OCI-M2 (cell line): ENCODE measurements at regions not wholly inside any gene's neighbourhood (a gene's known extent, or its start where the extent isn't known, plus 50 kb on each side); places are given as distances from the start of the nearest gene placed in this dataset.
"Not testable (repeated sequence)": the region's sequence is repeated elsewhere in the genome, so short reads cannot be mapped to it uniquely, and the experiment has no call there.

Experiments used
- DNase-seq: peaks from one replicate; lab custom pipeline; 2025; ENCODE audit not compliant: unreplicated experiment; lab: John Stamatoyannopoulos, UW

DNA sequence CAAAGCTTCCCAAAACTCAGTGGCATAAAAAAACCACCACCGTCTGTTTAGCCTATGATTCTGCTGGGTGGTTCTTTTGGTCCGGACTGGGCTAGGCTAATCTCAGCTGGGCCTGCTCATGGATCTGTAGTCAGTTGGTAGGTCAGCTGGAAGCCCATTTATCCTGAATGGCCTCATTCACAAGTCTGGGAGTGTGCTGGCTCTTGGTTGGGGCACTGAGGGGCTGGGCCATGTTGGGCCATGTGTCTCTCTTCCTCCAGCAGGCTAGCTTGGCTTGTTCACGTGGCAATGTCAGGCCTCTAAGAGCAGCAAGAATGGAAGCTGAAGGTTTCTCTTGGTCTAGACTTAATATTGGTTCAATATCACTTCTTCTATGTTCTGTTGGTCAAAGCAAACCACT lies 95.7 kb upstream of the HS6ST1 start:
- DNase-seq = no peak

DNA sequence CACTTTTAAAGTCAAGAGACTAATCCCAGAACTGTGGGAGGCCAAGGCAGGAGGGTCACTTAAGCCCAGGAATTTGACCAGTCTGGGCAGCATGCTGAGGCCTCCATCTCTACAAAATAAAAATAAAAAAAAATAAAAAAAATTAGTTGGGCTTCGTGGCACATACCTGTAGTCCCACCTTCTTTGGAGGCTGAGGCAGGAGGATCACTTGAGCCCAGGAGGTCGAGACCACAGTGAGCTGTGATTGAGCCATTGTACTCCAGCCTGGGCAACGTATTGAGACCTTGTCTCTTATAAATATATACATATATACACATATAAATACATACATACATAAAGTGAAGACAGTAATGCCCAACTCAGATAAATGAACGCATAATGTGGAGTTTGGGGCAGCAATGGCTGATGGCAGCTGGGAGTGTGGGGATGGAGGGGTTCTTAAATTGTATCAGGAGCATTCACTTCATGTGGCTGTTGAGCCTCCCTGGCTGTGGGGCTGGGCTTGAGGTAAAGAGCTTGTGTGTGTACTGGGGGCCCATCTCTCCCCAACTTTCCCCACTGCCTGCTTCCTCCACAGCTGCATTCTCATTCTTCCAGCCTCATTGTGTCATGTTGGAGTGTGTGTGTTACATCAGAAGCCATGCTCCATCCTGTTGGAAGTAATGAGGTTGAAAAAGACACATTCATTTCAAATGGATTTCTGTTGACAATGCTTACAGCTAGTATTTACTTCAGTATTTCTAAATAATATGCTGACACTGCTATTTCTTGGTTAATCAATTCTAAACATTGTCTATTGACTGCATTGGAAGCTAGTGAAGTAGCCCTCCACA lies 96.5 kb upstream of the HS6ST1 start:
- DNase-seq = no peak

DNA sequence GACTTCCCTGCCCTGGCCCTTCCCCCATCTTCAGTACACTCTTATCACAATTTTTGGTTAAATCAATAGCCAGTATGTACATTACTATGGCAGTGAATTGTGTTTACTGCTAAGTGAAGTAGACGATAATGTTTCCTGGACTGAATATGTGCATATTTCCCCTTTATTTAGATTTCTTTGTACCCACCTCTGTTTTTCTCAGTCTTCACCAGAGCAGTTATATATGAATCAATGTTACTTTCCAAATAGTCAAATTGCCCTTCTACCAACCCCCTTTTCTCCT lies 97.1 kb upstream of the HS6ST1 start:
- DNase-seq = no peak

- no peak for DNase-seq
Measured at GRCh38 chr2:128416109-128416785, 97.6 kb upstream of the HS6ST1 start.

- no peak for DNase-seq
Measured at GRCh38 chr2:128416806-128417205, 98.1 kb upstream of the HS6ST1 start.

DNA sequence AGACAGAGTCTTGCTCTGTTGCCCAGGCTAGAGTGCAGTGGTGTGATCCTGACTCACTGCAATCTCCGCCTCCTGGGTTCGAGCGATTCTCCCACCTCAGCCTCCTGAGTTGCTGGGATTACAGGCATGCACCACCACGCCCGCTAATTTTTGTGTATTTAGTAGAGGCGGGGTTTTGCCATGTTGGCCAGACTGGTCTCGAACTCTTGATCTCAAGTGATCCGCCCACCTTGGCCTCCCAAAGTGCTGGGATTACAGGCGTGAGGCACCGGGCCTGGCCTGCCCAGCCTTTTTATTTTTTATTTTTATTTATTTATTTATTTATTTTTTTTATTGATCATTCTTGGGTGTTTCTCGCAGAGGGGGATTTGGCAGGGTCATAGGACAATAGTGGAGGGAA lies 98.6 kb upstream of the HS6ST1 start:
- not testable (repeated sequence) for DNase-seq

DNA sequence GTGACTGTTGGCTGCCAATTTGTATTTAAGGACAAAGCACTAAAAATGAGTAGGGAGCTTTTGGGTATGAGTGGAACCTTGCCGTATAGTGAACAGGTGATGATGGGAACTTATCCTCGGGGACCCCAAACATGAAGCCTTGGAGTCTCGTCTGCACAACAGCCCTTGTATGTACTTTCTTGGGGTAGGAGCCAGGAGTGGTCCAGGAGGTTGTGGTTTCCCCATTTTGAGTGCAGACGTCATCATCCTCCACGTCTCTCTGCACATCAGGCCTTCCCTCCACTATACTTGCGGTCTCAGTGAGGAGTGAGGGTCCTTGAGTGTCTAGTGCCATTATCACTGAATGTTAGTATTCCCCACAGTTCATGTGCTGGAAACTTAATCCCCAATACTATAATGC lies 101.5 kb upstream of the HS6ST1 start:
- no peak for DNase-seq

- no peak for DNase-seq
Measured at GRCh38 chr2:128420776-128421175, 102.1 kb upstream of the HS6ST1 start.

DNA sequence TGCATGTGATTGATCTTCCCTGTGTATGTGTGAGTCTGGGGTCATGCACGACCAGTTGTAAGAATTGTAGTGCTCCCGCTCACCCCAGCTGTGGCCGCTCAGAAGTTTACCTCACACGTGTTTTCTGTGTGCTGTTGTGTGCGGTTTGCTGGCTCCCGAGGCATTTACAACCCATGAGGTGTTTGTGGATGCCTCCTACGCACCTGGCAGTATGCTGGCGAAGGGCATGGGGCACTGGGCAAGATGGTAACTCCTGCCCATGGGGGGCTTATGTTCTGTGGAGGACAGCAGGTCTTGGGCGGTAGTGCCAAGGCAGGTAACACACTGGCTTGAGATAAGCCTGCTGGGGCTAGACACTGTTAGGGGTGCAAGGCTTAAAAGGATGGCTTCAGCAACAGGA lies 102.6 kb upstream of the HS6ST1 start:
- no peak for DNase-seq

GRCh38 chr2:128421861-128422311 lies 103.2 kb upstream of the HS6ST1 start:
- no peak for DNase-seq

DNA sequence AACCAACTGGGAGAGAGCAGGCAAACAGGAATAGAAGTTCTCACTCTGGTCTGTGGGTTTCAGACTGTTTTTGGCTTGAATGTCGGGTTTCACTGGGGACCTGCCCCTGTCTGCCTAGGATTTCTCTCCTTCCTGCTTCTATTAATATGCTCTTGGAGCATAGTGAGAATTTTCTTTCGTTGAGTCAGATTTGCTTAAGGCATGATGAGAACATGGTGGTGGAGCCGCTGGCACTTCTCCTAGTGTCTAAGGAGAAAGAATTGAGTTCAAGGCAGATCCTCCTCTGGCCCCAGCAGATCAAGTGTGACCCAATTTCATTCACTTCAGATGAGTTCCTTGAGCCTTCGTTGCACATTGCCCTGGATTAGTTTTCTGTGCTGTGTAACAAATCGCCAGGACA lies 103.9 kb upstream of the HS6ST1 start:
- DNase-seq = no peak

DNA sequence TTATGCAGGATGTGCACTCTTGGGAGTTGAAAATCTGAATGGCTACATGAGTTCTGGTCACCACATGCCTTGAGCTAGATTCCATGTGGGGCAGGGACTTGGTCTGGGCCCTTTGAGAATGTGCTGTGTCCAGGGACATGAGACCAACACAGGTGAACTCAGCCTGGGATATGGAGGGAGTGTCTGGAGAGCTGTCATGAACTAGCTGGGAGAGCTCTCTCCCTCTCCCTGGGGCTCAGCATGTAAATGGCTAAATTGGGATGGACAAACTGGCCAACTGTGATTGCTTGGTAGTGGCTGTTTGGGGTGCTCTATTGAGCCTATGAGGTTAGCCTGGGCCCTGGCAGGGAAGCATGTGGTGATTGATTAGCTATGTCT lies 105.1 kb upstream of the HS6ST1 start:
- DNase-seq = no peak

- no peak for DNase-seq
Measured at GRCh38 chr2:128424406-128425171, 105.9 kb upstream of the HS6ST1 start.

DNA sequence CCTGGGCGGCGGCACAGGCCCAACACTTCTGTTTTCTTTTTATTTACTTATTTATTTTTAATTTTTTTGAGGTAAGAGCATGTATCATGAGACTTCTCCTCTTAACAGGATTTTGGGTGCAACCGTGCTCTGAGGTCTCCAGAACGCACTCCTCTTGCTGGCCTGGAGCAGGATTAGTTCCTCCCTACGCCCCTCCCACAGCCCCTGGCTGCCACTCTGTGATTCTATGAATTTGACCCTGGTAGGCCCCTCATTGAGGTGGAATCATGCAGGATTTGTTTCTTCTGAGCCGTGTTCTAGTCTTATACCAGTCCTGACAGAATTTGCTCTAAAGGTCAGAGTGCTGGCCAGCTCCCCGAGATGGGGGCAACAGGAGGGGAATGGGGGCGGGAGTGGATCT lies 106.5 kb upstream of the HS6ST1 start:
- DNase-seq = no peak

DNA sequence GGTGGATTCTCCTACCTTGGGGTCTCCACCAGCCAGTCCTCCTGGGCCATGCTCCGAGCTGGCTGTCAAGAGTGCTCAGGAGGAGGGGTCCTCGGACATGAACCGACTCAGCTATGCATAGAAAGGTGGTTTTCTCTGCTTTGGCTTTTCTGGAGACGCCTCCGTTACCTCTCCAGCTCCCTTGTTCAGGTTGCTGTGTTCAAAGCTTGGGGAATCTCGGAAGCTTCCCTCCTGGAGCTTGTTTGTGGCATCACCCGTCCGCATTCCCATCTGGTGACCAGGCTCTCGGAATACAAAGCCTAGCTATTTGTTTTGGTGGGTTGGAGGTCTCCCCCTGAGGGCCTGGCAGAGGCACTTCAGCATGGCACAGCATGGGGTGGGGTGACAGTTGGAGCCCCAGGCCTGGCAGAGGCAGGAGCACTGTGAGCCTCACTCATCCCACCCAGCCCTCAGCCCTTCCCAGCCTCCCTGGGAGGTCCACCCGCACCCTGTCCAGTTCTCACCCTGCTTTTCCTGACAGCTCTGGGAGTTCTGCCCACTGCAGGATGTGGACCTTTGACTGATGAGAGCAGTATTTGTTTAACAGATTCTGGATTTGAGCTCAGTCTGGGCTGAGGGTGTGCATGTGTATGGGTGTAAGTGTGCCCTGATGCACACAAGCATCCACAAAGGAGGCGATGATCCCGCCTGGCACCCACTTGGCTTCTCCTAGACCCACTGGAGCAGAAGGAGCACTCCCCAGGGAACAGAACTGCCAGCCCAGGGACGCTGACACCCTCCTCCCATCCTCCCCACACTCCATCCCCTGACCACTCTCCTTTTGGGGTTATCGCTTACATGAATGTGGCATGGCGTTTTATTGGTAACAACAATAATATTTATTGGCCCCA lies 107.3 kb upstream of the HS6ST1 start:
- DNase-seq = no peak

DNA sequence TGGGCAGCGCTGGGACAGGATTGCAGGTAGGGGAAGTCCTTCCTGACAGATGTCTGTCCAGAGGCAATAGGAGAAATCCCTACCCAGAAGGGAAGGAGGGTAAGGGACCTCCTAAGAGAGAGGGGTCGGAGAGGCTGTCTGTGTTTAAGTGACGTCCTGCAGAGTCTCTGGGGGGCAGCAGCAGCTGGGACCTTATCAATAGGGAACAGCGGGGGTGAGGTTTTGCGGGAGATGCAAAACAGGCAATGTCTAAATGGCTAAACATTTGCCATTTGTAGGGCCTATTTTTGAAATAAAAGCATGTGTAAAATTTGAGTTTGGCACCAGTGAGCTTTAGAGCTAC lies 108.7 kb upstream of the HS6ST1 start:
- DNase-seq = no peak

DNA sequence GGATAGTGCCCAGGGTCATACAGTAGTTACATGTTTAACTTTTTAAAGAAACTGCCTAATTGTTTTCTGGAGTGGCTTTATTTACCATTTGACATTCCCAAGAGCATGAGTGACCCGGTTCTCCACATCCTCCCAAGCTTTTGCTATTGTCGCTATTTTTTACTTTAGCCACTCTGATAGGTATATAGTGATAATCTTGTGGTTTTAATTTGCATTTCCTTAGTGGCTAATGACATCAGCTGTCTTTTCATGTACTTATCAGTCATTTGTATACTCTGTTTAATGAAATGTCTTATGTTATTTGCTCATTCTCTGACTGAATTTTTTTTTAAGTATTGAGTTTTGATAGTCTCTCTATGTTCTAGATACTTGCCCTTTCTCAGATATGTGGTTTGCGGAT lies 109.7 kb upstream of the HS6ST1 start:
- DNase-seq = no peak

DNA sequence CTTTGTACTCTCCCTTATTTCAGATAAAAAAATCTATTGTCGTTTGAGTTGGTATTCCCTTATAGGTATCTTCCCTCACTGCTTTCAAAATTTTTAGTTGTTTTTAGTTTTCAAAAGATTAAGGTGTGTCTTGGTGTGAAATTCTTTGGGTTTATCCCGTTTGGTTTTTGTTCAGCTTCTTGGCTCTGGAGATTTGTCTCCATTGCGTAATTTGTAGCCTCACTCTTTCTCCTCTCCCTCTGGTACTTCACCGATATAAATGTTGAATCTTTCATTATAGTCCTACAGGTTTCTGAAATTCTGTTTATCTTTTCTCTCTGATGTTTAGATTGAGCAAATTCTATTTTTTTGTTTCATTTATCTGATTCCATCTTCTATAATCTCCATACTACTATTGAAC lies 113.8 kb upstream of the HS6ST1 start:
- DNase-seq = no peak

GRCh38 chr2:128433911-128434550 lies 115.4 kb upstream of the HS6ST1 start:
- DNase-seq = no peak

DNA sequence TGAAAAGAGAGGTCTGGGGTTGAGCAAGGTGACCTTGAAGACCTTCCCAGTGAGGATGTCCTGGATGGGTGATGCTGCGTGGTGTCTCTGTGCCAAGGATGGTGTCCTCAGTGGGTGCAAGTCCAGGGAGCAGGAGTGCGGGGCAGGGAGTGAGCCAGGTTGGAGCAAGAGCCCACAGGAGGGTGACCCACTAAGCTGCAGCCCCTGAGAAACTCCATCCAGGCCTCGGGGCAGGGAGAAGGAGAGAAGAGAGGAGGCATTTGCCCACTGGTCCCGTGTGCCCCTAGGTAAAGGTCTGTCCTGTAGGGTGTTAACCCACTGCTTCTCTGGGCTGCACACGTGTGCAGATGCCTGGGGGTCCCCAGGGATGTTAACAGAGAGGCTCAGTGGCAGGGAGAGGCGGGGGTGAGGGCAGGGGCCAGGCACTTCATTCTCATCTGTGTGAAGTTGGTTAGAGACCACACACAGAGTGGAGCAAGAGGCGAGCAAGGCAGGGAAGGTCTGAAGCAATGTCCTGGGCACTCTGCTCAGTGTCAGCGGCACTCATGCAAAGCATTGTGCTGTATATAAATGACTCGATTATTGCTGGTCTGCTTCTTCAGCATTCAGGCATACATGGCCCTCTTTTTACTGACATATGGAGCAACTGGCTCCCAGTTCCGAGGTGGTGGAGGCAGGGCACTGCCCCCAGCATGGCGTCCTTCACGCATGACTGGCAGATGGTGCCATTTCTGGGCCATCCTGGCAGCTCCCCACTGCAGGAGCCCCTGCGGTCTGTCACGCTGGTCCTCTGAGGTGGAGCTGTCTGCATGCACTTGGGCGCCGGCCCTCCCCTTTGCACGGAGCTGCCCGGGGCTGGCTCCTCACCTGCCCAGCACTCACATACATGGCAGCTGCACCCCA lies 117.2 kb upstream of the HS6ST1 start:
- no peak for DNase-seq
